A549 (cell line): ENCODE measurements at regions not wholly inside any gene's neighbourhood (a gene's known extent, or its start where the extent isn't known, plus 50 kb on each side); places are given as distances from the start of the nearest gene placed in this dataset.

Experiments
- ATAC-seq, 2 experiments: fragments of 200-7000 bp in 1 of 2; fragments of >200 bp in 1 of 2; cut with Nextera tagmentation in 1 of 2; cut with Tn5 transposase in 1 of 2; 3 replicates each; pipeline versions ENCODE4 v1.8.0 to v1.9.1; 2018 to 2020; ENCODE audit warnings: mild to moderate bottlenecking in 1 of 2, moderate library complexity in 1 of 2
- CTCF ChIA-PET: fragments of 300-600 bp; sonication (Branson Sonifier 250); formaldehyde crosslinking; extraction: SDS; loops from one replicate; lab custom pipeline; 2021; ENCODE audit warnings: antibody characterized with exemption, inconsistent platforms; lab: Yijun Ruan, JAX
- POLR2A ChIA-PET: fragments of 350-600 bp; formaldehyde crosslinking; extraction: SDS; loops from one replicate; lab custom pipeline; 2021; ENCODE audit warnings: antibody characterized with exemption, inconsistent platforms; lab: Yijun Ruan, JAX
- DNase-seq, 2 experiments: peaks; one replicate each; pipeline versions ENCODE4 v3.0.0 to v3.0.0-alpha.2; 2011 to 2016; ENCODE audit warnings: low read depth in 1 of 2, low spot score in 1 of 2
- FAIRE-seq: peaks from 2 replicates; lab custom pipeline; 2011; peaks lifted over from hg19 to GRCh38; lab: Jason Lieb, UNC
- H3K27ac ChIP-seq, 2 experiments: fragments of >200 bp; sonication (Bioruptor Twin); formaldehyde crosslinking; 3 replicates each; pipeline ENCODE4 v1.5.1; 2016 to 2017
- H3K4me1 ChIP-seq: fragments of >200 bp; sonication (Bioruptor Twin); formaldehyde crosslinking; 3 replicates; pipeline ENCODE4 v1.6.1; 2016
- H3K4me2 ChIP-seq: fragments of >200 bp; sonication (Bioruptor Twin); formaldehyde crosslinking; 3 replicates; pipeline ENCODE4 v1.6.1; 2016
- H3K4me3 ChIP-seq: fragments of >200 bp; sonication (Bioruptor Twin); formaldehyde crosslinking; 3 replicates; pipeline ENCODE4 v1.5.1; 2016
- H3K9me3 ChIP-seq: fragments of >200 bp; sonication (Bioruptor Twin); formaldehyde crosslinking; 3 replicates; pipeline ENCODE4 v1.6.1; 2016
- CHD2 ChIP-seq: fragments of 150-350 bp; IDR thresholded peaks from 2 replicates; pipeline ENCODE4 v1.6.1; 2014; ENCODE audit warnings: low read length; ENCODE audit not compliant: partially characterized antibody
- E2F6 ChIP-seq: IDR thresholded peaks from 2 replicates; pipeline ENCODE4 v1.6.1; 2012; ENCODE audit warnings: low read depth, borderline replicate concordance
- EHMT2 ChIP-seq: fragments of 200-600 bp; sonication (generic); IDR thresholded peaks from 2 replicates; pipeline ENCODE4 v1.6.1; 2016; ENCODE audit warnings: antibody characterized with exemption, low read depth, mild to moderate bottlenecking, moderate library complexity
- EP300 ChIP-seq, 2 experiments: fragments of >200 bp; sonication (Bioruptor Twin); formaldehyde crosslinking; IDR thresholded peaks; 2 replicates in 1 of 2; 3 replicates in 1 of 2; pipeline ENCODE4 v1.6.1; 2016 to 2017
- FOXS1 ChIP-seq: fragments of 250-450 bp; sonication (Bioruptor Pico); IDR thresholded peaks from 2 replicates; pipeline ENCODE4 v1.5.0; 2020; ENCODE audit warnings: mild to moderate bottlenecking, moderate library complexity
- GATA3 ChIP-seq: IDR thresholded peaks from 2 replicates; pipeline ENCODE4 v1.6.1; 2012; ENCODE audit warnings: borderline replicate concordance
- HDAC2 ChIP-seq: fragments of 200-600 bp; sonication (generic); IDR thresholded peaks from 2 replicates; pipeline ENCODE4 v1.6.1; 2016
- KDM5A ChIP-seq: fragments of 200-600 bp; sonication (generic); IDR thresholded peaks from 2 replicates; pipeline ENCODE4 v1.6.1; 2016; ENCODE audit warnings: antibody characterized with exemption, mild to moderate bottlenecking
- MAFK ChIP-seq: fragments of 450-650 bp; IDR thresholded peaks from 2 replicates; pipeline ENCODE4 v1.6.1; 2014; ENCODE audit not compliant: partially characterized antibody
- PHF8 ChIP-seq: fragments of 200-600 bp; sonication (generic); IDR thresholded peaks from 2 replicates; pipeline ENCODE4 v1.6.1; 2016; ENCODE audit warnings: low read depth, mild to moderate bottlenecking, antibody characterized with exemption, moderate library complexity, borderline replicate concordance
- POLR2A ChIP-seq: IDR thresholded peaks from 2 replicates; pipeline ENCODE4 v1.6.1; 2012; ENCODE audit warnings: mild to moderate bottlenecking, low read length
- RFX5 ChIP-seq: fragments of 450-650 bp; IDR thresholded peaks from 2 replicates; pipeline ENCODE4 v1.7.1; 2014; ENCODE audit warnings: antibody characterized with exemption, mild to moderate bottlenecking, moderate library complexity
- SREBF2 ChIP-seq: fragments of 450-650 bp; IDR thresholded peaks from 2 replicates; pipeline ENCODE4 v1.6.1; 2014; ENCODE audit warnings: mild to moderate bottlenecking, moderate library complexity
- ZC3H11A ChIP-seq: fragments of 450-650 bp; IDR thresholded peaks from 2 replicates; pipeline ENCODE4 v1.6.1; 2014; ENCODE audit warnings: antibody characterized with exemption, mild to moderate bottlenecking
- ZNF302 ChIP-seq: fragments of 250-450 bp; sonication (Bioruptor Pico); IDR thresholded peaks from 2 replicates; pipeline ENCODE4 v1.9.0; 2021; ENCODE audit warnings: inconsistent platforms, mild to moderate bottlenecking, moderate library complexity
- WGBS: methylation state at CpG from one replicate; pipeline ENCODE4 v1.1.6; 2017; ENCODE audit errors: missing lambda C conversion rate; 5-methylcytosine and 5-hydroxymethylcytosine counted together
- TF ChIP-seq, protein P1 (sequence below): fragments of 250-450 bp; sonication (Bioruptor Pico); IDR thresholded peaks from 2 replicates; pipeline ENCODE4 v1.5.0; 2021; ENCODE audit warnings: mild to moderate bottlenecking, moderate library complexity, borderline replicate concordance
- TF ChIP-seq, protein P2 (sequence below): fragments of >200 bp; sonication (Bioruptor Twin); formaldehyde crosslinking; IDR thresholded peaks from 3 replicates; pipeline ENCODE4 v1.5.1; 2016
- TF ChIP-seq, protein P3 (sequence below): fragments of >200 bp; sonication (Bioruptor Twin); formaldehyde crosslinking; IDR thresholded peaks from 2 replicates; pipeline ENCODE4 v1.6.1; 2016

DNA sequence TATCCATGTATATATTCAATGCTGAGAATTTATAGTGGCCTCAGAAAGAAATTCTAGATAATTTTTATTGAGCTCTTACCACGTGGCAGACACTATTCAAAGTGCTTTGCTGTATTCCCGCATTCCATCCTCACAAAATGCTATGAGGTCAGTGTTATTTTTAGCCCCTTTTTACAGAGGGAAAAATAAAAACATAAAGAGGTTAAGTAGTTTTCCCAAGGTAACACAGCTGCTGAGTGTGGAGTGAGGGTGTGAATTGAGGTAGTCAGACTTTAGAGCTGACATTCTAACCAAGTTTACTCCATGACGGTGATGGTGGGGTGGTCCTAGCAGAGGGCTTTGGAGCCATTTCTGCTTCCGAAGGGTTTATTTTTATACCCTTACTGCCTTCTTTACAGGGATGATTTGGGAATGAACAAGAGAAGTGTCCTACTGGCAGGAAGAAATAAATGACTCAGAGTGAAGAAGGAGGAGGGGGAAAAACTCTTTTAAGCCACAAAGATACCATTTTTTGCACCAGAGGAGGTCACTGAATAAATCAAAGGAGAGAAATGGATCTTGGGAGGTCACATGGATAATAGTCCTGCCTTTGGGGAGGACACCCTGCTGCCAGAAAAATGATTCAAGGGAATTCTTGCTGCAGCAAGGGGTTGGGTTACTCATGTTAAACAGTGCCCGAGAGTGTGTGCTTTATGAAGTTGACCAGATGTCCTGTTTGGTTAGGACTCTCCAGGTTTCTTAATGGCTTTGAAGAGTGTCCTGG lies 76.1 kb downstream of the HMHB1 start:
- WGBS, result 68% methylated on average over 5 of the region's 5 CpGs
- peaks cover 16% of the 10 kb centered on the region; the same call in 1 of the 3 replicates for H3K4me1 ChIP-seq
- H3K4me3 ChIP-seq, result no peak overlapping the region
- no peaks in the 10 kb centered on the region for H3K9me3 ChIP-seq
- TF ChIP-seq E2F6 (no peak), GATA3 (no peak), MAFK (no peak), KDM5A (no peak), EHMT2 (no peak), RFX5 (no peak), EP300 (IDR thresholded peaks at IDR 0.05) (no peak), SREBF2 (no peak)
- TF ChIP-seq, protein P1, sequence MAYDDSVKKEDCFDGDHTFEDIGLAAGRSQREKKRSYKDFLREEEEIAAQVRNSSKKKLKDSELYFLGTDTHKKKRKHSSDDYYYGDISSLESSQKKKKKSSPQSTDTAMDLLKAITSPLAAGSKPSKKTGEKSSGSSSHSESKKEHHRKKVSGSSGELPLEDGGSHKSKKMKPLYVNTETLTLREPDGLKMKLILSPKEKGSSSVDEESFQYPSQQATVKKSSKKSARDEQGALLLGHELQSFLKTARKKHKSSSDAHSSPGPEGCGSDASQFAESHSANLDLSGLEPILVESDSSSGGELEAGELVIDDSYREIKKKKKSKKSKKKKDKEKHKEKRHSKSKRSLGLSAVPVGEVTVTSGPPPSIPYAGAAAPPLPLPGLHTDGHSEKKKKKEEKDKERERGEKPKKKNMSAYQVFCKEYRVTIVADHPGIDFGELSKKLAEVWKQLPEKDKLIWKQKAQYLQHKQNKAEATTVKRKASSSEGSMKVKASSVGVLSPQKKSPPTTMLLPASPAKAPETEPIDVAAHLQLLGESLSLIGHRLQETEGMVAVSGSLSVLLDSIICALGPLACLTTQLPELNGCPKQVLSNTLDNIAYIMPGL, result no peak
- TF ChIP-seq, protein P2, sequence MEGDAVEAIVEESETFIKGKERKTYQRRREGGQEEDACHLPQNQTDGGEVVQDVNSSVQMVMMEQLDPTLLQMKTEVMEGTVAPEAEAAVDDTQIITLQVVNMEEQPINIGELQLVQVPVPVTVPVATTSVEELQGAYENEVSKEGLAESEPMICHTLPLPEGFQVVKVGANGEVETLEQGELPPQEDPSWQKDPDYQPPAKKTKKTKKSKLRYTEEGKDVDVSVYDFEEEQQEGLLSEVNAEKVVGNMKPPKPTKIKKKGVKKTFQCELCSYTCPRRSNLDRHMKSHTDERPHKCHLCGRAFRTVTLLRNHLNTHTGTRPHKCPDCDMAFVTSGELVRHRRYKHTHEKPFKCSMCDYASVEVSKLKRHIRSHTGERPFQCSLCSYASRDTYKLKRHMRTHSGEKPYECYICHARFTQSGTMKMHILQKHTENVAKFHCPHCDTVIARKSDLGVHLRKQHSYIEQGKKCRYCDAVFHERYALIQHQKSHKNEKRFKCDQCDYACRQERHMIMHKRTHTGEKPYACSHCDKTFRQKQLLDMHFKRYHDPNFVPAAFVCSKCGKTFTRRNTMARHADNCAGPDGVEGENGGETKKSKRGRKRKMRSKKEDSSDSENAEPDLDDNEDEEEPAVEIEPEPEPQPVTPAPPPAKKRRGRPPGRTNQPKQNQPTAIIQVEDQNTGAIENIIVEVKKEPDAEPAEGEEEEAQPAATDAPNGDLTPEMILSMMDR, result no peak
- ATAC-seq, result peak in 1 of 2 experiments; percentile 50; a peak in 2 of 6 replicates
- DNase-seq, result peak in 1 of 2 experiments; percentile 9
- FAIRE-seq, result no peak
- ChIA-PET POLR2A (no interaction called here), CTCF (interaction anchor here (1.0 to 1.4 kb wide), 3 partner anchors 8 to 61 kb away, joined by 3 read pairs; no protein-coding TSS in a partner anchor)
- H3K4me2 ChIP-seq, result no peak overlapping the region
- H3K27ac ChIP-seq, result peak overlapping the region in 1 of 2 experiments; percentile 25; a peak in 2 of 6 replicates

GRCh38 chr5:143888912-143889311 lies 77.0 kb downstream of the HMHB1 start:
- POLR2A ChIA-PET, result no interaction called here
- whole genome bisulfite sequencing, result 59% methylated on average over 3 of the region's 3 CpGs

GRCh38 chr5:143889986-143890385 lies 78.0 kb downstream of the HMHB1 start:
- no peaks in the 10 kb centered on the region for H3K9me3 ChIP-seq
- ATAC-seq, result no peak
- H3K4me1 ChIP-seq, result peaks cover 16% of the 10 kb centered on the region; the same call in 1 of the 3 replicates
- H3K27ac ChIP-seq, result no peak overlapping the region
- CTCF ChIA-PET, result interaction anchor here (1.5 to 1.6 kb wide), 2 partner anchors 12 to 65 kb away, joined by 4 to 5 read pairs; no protein-coding TSS in a partner anchor
- WGBS, result 82% methylated on average over 3 of the region's 3 CpGs
- POLR2A ChIA-PET, result no interaction called here
- no peak for FAIRE-seq
- DNase-seq, result no peak
- TF ChIP-seq ZC3H11A, result no peak
- TF ChIP-seq, protein P3, sequence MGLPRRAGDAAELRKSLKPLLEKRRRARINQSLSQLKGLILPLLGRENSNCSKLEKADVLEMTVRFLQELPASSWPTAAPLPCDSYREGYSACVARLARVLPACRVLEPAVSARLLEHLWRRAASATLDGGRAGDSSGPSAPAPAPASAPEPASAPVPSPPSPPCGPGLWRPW, result no peak
- H3K4me2 ChIP-seq, result no peak overlapping the region
- no peak overlapping the region for H3K4me3 ChIP-seq

More at GRCh38 chr5:143888912-143889311, 77.0 kb downstream of the HMHB1 start:
- ATAC-seq (no peak), FAIRE-seq (no peak), DNase-seq (no peak)
- CTCF ChIA-PET, result interaction anchor here (1.0 kb wide), 3 partner anchors 8 to 40 kb away, joined by 3 read pairs; no protein-coding TSS in a partner anchor
- Histone ChIP-seq H3K27ac (peak overlapping the region in 1 of 2 experiments; percentile 25; a peak in 2 of 6 replicates), H3K9me3 (no peaks in the 10 kb centered on the region), H3K4me1 (peaks cover 16% of the 10 kb centered on the region; the same call in 1 of the 3 replicates), H3K4me3 (no peak overlapping the region), H3K4me2 (no peak overlapping the region)
- TF ChIP-seq ZNF302 (CRISPR knock-in tag) (no peak), MAFK (peak; percentile 59), HDAC2 (no peak), CHD2 (no peak), PHF8 (no peak), FOXS1 (CRISPR knock-in tag) (no peak), POLR2A (no peak)
